ENCODE measurements at regions not wholly inside any gene's neighbourhood (a gene's known extent, or its start where the extent isn't known, plus 50 kb on each side); places are given as distances from the start of the nearest gene placed in this dataset.
A peak's percentile ranks its signal among the peaks of the same experiment; 100 is the strongest.

- no peak for DNase-seq
Measured at GRCh38 chr2:216808805-216809425, 50.9 kb downstream of the TNP1 start.

DNA sequence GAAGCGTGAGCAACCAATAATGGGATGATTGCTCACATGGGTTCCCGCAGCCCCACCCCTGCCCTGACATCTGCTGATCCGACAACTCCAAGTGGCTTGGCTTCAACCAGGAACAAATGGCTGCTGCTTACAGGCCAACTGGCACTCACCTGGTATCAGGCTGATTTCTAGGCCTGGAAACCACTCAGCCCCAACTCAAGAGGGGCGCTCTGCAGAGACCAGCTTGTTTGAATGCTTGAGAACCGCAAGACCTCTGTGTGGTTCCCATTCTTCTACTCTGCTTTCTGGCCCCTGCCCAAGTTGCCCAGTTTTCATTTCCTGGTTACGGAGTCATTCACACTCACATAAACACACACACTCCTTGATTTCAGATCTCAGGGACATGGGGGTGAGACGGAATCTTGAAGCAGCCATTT lies 52.0 kb downstream of the TNP1 start:
- DNase-seq: no peak

- DNase-seq: no peak
Measured at GRCh38 chr2:216804357-216805350, 55.2 kb downstream of the TNP1 start.

DNA sequence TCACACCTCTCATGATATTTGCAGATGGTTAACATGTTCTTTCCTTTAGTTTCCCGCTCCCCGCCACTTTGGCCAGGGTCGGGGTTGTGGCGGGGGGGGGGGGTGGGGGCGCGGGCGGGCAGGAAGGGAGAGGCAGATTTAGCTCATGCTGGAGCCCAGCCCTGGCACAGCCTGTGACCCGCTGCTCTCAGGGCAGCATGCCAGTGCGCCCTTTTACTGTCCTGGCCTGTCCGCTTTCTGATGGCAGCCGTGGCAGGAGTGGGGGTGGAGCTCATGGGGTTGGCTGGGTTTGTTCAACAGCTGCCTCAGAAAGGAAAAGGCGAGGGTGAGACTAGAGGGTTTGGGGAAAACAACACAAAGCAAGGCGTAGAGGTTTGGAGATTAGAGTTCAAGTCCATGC lies 56.1 kb downstream of the TNP1 start:
- no peak for DNase-seq

DNA sequence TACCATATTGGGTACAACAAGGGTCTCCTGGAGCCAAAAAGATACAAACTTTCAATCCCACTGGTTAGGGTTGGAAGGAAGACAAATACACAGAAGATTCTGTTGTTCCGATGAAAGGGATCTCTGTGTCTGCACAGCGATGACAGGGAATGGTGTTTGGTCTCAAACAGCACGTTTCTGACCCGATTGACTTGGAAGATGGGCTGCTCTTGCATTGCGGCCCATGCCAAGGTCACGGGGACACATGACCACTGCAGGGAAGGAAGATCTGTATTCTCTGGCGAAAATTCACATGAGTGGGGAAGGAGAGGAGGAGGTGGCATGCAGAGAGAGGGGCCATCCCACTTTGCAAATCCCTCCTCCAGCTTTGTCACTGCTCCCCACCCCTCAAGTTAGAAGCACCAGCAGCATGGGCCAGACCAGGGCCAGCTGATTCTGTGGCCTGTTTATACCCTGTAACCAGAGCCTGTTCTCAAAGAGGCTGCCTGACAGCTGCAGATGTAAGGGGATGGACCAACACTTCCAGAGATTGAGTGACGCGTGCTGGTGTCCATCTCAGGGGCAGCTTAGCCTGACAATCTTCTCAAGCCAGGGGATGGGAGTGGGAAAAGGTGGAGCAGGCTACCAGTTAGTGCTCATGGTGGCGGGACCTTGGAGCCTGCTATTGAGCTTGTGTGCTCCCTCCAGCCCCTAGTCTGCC lies 57.2 kb downstream of the TNP1 start:
- DNase-seq: no peak

DNA sequence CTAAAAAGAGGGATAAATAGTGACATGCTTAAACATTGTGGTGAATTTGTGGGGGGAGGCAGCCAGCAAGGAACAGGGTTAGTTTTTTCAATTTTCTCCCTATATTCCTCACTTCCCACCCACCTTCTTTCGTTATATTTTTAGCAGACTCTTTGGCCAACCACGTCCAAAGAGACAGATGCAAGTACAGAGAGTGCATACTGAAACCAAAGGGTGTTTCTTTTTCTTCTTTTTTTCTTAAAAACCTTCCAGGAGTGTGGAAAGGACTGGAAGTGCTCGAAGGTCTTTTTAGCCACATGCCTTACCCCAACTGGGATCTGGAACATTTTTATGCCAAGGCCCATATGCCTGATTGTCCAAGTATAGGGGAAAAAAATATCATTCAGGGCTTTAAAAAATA lies 59.0 kb downstream of the TNP1 start:
- DNase-seq: no peak

DNA sequence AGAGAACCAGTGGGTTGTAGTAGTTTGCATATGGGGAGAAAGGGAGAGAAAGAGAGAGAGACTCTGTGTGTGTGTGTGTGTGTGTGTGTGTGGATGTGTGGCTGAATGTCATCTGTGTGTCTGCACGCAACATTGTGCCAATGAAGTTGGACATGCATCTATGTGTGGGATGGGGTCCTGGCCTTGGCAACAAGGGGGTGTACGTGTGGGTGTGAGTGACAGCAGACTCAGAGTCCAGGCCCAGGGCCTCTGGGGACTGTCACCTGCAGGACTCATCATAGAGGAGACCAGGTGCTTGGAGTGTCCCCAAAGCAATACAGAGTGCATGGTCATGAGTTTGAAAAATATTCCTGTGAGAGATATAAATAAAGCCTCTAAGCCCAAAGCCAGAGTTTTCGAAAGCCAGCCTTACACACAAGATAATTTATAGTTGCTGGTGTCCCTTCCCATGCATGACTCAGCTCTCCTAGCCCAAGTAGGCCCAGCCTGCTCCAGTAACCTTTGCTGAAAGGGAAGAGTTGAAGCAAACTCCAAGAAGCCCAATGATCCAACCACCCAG lies 59.9 kb downstream of the TNP1 start:
- no peak for DNase-seq

GRCh38 chr2:216796115-216796840 lies 63.6 kb downstream of the TNP1 start:
- no peak for DNase-seq

GRCh38 chr2:216793386-216793785 lies 66.5 kb downstream of the TNP1 start:
- no peak for DNase-seq

DNA sequence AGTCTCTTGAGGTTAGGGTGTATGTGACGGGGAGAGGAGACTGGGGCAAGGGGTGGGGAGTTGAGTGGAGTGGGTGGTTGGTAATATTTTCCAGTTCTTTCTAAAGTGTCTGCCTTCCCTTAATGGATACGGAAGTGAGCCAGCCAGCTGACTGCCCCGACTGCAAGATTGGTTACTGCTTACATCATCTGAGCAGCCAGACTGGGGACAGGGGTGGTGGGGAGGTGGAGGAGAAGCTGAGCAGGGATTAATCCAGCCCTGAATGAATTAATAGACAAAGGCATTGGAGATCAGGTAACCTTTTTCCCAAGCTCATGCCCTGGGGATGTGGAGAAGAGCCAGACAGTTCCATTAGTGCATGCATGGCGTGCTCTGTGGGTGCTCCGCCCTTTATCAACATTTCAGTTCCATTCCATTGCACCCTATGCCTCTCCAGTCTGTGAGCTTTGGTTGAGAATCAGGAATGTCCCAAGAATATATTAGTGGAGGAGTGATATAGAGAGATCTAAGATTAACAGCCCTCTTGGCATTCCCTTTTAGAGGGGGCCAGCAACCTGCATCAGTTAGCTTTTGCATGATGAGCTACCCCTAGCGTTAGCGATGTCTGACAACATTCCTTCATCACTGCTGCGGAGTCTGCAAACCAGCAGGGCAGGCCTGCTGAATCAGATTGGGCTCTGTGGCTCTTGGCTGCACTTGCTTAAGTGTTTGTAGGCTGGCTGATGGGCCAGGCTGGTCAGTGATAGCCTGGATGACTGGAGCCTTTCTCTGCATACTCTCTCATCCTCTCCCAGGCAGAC lies 67.4 kb downstream of the TNP1 start:
- DNase-seq: no peak

DNA sequence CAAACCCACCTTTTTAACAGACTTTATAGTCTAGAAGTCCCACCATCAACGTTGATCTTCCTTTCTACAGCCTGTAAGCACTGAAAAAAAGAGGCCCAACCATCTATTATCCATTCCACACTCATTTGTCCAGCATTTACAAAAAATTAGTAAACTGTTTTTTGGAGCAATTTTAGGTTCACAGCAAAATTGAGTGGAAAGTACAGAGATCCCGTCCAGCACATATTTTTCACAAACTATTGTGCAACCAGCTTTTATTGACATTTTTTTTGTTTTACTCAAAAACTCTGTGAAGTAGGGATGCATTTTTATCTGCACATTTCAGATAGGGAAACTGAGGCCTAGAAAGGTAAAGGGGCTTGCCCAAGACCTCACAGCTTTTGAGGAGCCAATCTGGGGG lies 68.6 kb downstream of the TNP1 start:
- no peak for DNase-seq

GRCh38 chr2:216789081-216789480 lies 70.8 kb downstream of the TNP1 start:
- DNase-seq: no peak

- no peak for DNase-seq
Measured at GRCh38 chr2:216787851-216788540, 71.9 kb downstream of the TNP1 start.

- DNase-seq: no peak
Measured at GRCh38 chr2:216786676-216787075, 73.2 kb downstream of the TNP1 start.

DNA sequence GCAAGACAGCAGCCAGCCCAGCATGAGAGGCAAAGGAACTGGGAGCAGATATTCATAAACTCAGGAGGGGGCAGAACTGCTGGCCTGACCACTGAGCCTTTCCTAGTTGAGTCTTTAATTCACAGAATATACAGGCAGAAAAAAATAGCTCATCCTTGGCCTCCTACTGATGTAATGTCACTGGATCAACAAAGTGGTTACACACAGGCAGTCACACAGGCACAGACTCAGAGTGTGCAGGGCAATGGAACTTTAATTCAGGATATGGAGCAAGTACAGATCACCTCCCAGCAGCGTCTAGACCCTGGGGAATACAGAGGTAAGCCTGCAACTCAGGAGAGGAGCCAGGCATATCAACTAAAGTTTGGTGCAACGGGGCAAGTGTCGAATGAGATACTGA lies 75.4 kb downstream of the TNP1 start:
- DNase-seq: no peak

- DNase-seq: no peak
Measured at GRCh38 chr2:216781709-216782108, 78.2 kb downstream of the TNP1 start.

GRCh38 chr2:216780843-216781242 lies 79.0 kb downstream of the TNP1 start:
- DNase-seq: no peak

GRCh38 chr2:216777637-216778273 lies 82.1 kb downstream of the TNP1 start:
- peak; percentile 46 for DNase-seq

- DNase-seq: no peak
Measured at GRCh38 chr2:216776066-216776850, 80.9 kb upstream of the IGFBP5 start.

DNA sequence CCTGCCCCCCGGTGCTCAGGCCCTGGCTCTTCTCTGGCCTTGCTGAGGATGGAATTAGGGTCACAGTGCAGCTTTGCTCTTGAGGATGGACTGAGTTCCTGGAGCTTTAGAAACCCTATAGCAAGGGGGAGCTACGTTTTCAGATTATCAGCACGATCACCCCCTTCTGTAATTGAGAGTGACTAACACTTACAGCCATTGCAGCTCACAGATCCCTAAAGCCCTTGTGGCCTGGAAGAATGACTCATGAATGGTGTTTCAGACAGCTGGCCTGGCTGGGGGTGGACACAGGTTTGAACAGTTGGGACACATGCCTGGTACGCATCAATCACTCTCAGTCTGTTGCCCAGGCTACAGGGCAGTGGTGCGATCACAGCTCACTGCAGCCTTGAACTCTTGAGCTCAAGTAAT lies 79.7 kb upstream of the IGFBP5 start:
- DNase-seq: no peak
